LNCaP clone FGC (cell line): ENCODE measurements at regions not wholly inside any gene's neighbourhood (a gene's known extent, or its start where the extent isn't known, plus 50 kb on each side); places are given as distances from the start of the nearest gene placed in this dataset.

Source experiments
- DNase-seq: peaks from one replicate; pipeline ENCODE4 v3.0.0-alpha.2; 2011; ENCODE audit warnings: low read depth
- H3K4me3 ChIP-seq: 2 replicates; pipeline ENCODE4 v1.5.1; 2011; ENCODE audit warnings: mild to moderate bottlenecking, low read depth, low read length, control low read depth
- CTCF ChIP-seq: IDR thresholded peaks from 2 replicates; pipeline ENCODE4 v1.5.1; 2012; ENCODE audit warnings: mild to moderate bottlenecking; ENCODE audit not compliant: control insufficient read depth, insufficient read depth; ENCODE audit errors: extremely low read depth

GRCh38 chr6:11919771-11920440 lies 92.2 kb upstream of the HIVEP1 start:
- no peak for DNase-seq
- H3K4me3 ChIP-seq, result no peak overlapping the region
- no peak for TF ChIP-seq CTCF

- no peak overlapping the region for H3K4me3 ChIP-seq
- DNase-seq, result no peak
- no peak for TF ChIP-seq CTCF
These were observed 93.1 kb upstream of the HIVEP1 start for GRCh38 chr6:11918739-11919605.

GRCh38 chr6:11917951-11918738 lies 94.0 kb upstream of the HIVEP1 start:
- no peak for DNase-seq
- H3K4me3 ChIP-seq, result no peak overlapping the region
- TF ChIP-seq CTCF, result no peak

- no peak for DNase-seq
- no peak overlapping the region for H3K4me3 ChIP-seq
- peak; percentile 22; the same call in 1 of the 2 replicates for TF ChIP-seq CTCF
These were observed 99.7 kb upstream of the HIVEP1 start for GRCh38 chr6:11912420-11912819.

GRCh38 chr6:11911538-11911937 lies 100.6 kb upstream of the HIVEP1 start:
- no peak overlapping the region for H3K4me3 ChIP-seq
- TF ChIP-seq CTCF, result no peak
- DNase-seq, result no peak

- no peak for TF ChIP-seq CTCF
- no peak for DNase-seq
These were observed 102.4 kb upstream of the HIVEP1 start for GRCh38 chr6:11909696-11910132.

More at GRCh38 chr6:11909696-11910132, 102.4 kb upstream of the HIVEP1 start:
- no peak overlapping the region for H3K4me3 ChIP-seq
